HCT116 (cell line): ENCODE measurements at regions not wholly inside any gene's neighbourhood (a gene's known extent, or its start where the extent isn't known, plus 50 kb on each side); places are given as distances from the start of the nearest gene placed in this dataset.

Experiments used
- CTCF ChIP-seq, 3 experiments: fragments of 200-600 bp in 1 of 3; sonication (generic) in 1 of 3; IDR thresholded peaks in 2 of 3; conservative IDR thresholded peaks in 1 of 3; 2 replicates each; pipeline ENCODE4 v1.5.1; 2012 to 2017; ENCODE audit warnings: low read depth in 2 of 3, low read length in 2 of 3, antibody characterized with exemption in 1 of 3, borderline replicate concordance in 1 of 3, control low read depth in 1 of 3, mild to moderate bottlenecking in 1 of 3, mixed read lengths in 1 of 3, mixed run types in 1 of 3, moderate library complexity in 1 of 3; ENCODE audit not compliant: insufficient read depth in 1 of 3
- EZH2 ChIP-seq: fragments of 200-600 bp; sonication (generic); IDR thresholded peaks from 2 replicates; pipeline ENCODE4 v1.6.1; 2017; ENCODE audit warnings: antibody characterized with exemption, mixed run types
- EZH2phosphoT487 ChIP-seq: fragments of 200-600 bp; IDR thresholded peaks from 2 replicates; pipeline ENCODE4 v1.6.1; 2018; ENCODE audit warnings: antibody characterized with exemption, borderline replicate concordance
- MAX ChIP-seq: IDR thresholded peaks from 2 replicates; pipeline ENCODE4 v1.6.1; 2012
- REST ChIP-seq: IDR thresholded peaks from 2 replicates; pipeline ENCODE4 v1.6.1; 2012; ENCODE audit warnings: low read depth
- ZFX ChIP-seq: fragments of 450-650 bp; IDR thresholded peaks from 2 replicates; pipeline ENCODE4 v1.6.1; 2017

GRCh38 chrX:94721386-94721785 is 1047.4 kb downstream of the FAM133A start:
- TF ChIP-seq CTCF (IDR thresholded peaks at IDR 0.05 in 2 of 3, conservative IDR thresholded peaks at IDR 0.05 in 1 of 3; ENCODE audit: borderline replicate concordance in 1 of 3, insufficient read depth in 1 of 3, low read depth in 2 of 3, low read length in 2 of 3) = no peak
- TF ChIP-seq ZFX = no peak
- TF ChIP-seq MAX = no peak
- TF ChIP-seq REST = no peak
- TF ChIP-seq EZH2 = no peak
- TF ChIP-seq EZH2phosphoT487 = no peak
